Fibroblast of lung (primary cell): ENCODE measurements at regions not wholly inside any gene's neighbourhood (a gene's known extent, or its start where the extent isn't known, plus 50 kb on each side); places are given as distances from the start of the nearest gene placed in this dataset.

Source experiments
- EZH2 ChIP-seq: IDR thresholded peaks from 2 replicates; pipeline ENCODE4 v1.5.1; 2012; ENCODE audit warnings: low read length, control low read depth, mild to moderate bottlenecking; ENCODE audit errors: missing control alignments
- TF ChIP-seq, protein P1 (sequence below), 2 donors: IDR thresholded peaks in 1 of 2; conservative IDR thresholded peaks in 1 of 2; 1 replicate in 1 of 2; 2 replicates in 1 of 2; pipeline ENCODE4 v1.5.1; 2011 to 2012; ENCODE audit warnings: low read length in 2 of 2, control low read depth in 1 of 2, inconsistent platforms in 1 of 2, low read depth in 1 of 2, mild to moderate bottlenecking in 1 of 2

DNA sequence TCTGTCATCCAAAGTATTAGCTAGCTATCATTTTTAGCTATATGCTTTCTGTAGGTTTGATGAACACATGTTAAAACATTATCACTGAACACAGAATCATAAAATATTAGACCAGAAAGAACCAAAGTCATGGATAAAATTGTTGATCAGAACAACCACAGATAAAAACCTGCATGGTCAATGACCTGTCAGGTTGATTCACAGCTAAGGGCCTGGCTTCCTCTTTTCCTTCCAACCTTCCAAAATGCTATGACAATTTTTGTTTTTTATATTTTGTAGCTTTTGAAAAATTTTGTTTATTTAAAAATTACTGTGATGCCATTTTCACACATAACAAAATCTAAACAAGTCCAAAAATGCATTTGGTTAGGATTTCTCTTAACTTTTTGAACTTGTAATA is 444.4 kb upstream of the CHRM2 start:
- TF ChIP-seq, protein P1, sequence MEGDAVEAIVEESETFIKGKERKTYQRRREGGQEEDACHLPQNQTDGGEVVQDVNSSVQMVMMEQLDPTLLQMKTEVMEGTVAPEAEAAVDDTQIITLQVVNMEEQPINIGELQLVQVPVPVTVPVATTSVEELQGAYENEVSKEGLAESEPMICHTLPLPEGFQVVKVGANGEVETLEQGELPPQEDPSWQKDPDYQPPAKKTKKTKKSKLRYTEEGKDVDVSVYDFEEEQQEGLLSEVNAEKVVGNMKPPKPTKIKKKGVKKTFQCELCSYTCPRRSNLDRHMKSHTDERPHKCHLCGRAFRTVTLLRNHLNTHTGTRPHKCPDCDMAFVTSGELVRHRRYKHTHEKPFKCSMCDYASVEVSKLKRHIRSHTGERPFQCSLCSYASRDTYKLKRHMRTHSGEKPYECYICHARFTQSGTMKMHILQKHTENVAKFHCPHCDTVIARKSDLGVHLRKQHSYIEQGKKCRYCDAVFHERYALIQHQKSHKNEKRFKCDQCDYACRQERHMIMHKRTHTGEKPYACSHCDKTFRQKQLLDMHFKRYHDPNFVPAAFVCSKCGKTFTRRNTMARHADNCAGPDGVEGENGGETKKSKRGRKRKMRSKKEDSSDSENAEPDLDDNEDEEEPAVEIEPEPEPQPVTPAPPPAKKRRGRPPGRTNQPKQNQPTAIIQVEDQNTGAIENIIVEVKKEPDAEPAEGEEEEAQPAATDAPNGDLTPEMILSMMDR (conservative IDR thresholded peaks at IDR 0.05 in 1 of 2, IDR thresholded peaks at IDR 0.05 in 1 of 2; ENCODE audit: low read depth in 1 of 2, low read length in 2 of 2), result no peak
- TF ChIP-seq EZH2, result no peak
